GM18526 (cell line): ENCODE measurements at regions not wholly inside any gene's neighbourhood (a gene's known extent, or its start where the extent isn't known, plus 50 kb on each side); places are given as distances from the start of the nearest gene placed in this dataset.

Experiments used
- POLR2A ChIP-seq: IDR thresholded peaks from 3 replicates; pipeline ENCODE4 v1.6.1; 2011; ENCODE audit not compliant: insufficient read length; ENCODE audit errors: extremely low read depth

GRCh38 chr17:36864827-36865430 lies 72.3 kb upstream of the LHX1 start:
- no peak for TF ChIP-seq POLR2A

GRCh38 chr17:36867716-36868341 lies 69.4 kb upstream of the LHX1 start:
- no peak for TF ChIP-seq POLR2A

GRCh38 chr17:36868777-36869176 lies 68.5 kb upstream of the LHX1 start:
- TF ChIP-seq POLR2A = no peak

GRCh38 chr17:36869441-36869840 lies 67.8 kb upstream of the LHX1 start:
- no peak for TF ChIP-seq POLR2A

- TF ChIP-seq POLR2A = no peak
Observed at GRCh38 chr17:36869856-36870719, 67.2 kb upstream of the LHX1 start.

- no peak for TF ChIP-seq POLR2A
Observed at GRCh38 chr17:36870720-36870999, 66.6 kb upstream of the LHX1 start.

GRCh38 chr17:36875698-36876293 lies 61.5 kb upstream of the LHX1 start:
- no peak for TF ChIP-seq POLR2A

GRCh38 chr17:36876966-36877365 lies 60.3 kb upstream of the LHX1 start:
- TF ChIP-seq POLR2A = no peak

GRCh38 chr17:36877771-36878170 lies 59.5 kb upstream of the LHX1 start:
- no peak for TF ChIP-seq POLR2A

GRCh38 chr17:36878216-36878615 lies 59.1 kb upstream of the LHX1 start:
- TF ChIP-seq POLR2A = no peak

GRCh38 chr17:36879027-36879426 lies 58.2 kb upstream of the LHX1 start:
- no peak for TF ChIP-seq POLR2A

GRCh38 chr17:36879624-36880131 lies 57.6 kb upstream of the LHX1 start:
- no peak for TF ChIP-seq POLR2A

- TF ChIP-seq POLR2A = no peak
Observed at GRCh38 chr17:36880268-36880905, 56.9 kb upstream of the LHX1 start.

- no peak for TF ChIP-seq POLR2A
Observed at GRCh38 chr17:36881323-36881722, 56.0 kb upstream of the LHX1 start.

- no peak for TF ChIP-seq POLR2A
Observed at GRCh38 chr17:36884495-36885152, 52.7 kb upstream of the LHX1 start.

- no peak for TF ChIP-seq POLR2A
Observed at GRCh38 chr17:36885153-36885735, 52.0 kb upstream of the LHX1 start.
